GM21723 (cell line): ENCODE measurements at regions not wholly inside any gene's neighbourhood (a gene's known extent, or its start where the extent isn't known, plus 50 kb on each side); places are given as distances from the start of the nearest gene placed in this dataset.

Experiments
- ATAC-seq: cut with Tn5 transposase; IDR thresholded peaks from one replicate; pipeline ENCODE4 v1.9.1; 2021; ENCODE audit warnings: mild to moderate bottlenecking, moderate library complexity; ENCODE audit not compliant: unreplicated experiment

DNA sequence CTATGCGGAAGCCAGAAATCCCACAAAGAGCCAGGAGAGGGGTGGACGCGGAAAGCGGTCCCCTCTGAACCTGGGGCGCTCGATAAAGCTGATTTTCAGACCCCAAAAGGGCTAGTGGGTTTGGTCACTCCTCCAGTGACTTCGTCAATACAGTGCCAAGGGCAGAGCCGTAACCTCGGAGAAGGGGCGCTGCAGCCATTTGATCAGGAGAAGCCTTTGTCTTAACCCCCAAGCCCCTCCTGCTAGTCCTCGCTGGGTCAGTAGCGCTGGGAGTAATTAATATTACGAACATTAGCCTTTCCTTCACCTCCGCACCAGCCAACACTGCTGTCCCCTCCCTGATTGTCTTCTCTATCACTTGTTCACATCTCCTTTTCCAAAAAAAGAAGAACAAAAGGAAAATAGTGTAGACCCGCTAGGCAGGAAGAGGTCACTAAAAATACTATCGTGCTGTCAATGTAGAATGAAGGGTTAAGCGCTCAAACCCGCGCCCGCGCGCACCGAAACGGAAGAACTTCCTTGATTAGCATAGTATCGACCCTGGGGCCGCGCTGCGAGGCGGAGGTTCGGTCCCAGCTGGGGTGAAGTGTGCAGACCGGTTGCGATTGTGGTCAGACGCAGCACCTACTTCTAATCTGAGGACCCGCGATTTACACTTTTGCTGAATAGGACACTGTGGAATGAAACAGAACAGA, 63.2 kb upstream of the MAPRE2 start:
- ATAC-seq: peak; percentile 6

DNA sequence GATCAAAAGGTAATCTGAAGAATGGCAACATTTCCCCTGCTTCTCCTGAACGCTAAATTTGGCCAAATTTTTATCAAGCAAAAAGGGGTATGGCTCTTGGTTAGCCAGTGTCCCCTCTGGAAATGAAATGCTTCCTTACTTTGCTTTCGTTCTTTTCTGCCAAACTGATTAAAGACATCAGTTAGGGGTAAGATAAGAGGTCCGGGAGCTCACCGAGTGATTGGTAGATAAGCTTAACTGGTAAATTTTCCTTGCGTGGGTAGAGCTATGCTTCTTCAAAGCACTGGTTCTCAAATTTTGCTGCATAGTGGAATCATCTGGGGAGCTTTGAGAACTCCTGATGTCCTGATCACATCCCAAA, 62.7 kb upstream of the MAPRE2 start:
- ATAC-seq: no peak

DNA sequence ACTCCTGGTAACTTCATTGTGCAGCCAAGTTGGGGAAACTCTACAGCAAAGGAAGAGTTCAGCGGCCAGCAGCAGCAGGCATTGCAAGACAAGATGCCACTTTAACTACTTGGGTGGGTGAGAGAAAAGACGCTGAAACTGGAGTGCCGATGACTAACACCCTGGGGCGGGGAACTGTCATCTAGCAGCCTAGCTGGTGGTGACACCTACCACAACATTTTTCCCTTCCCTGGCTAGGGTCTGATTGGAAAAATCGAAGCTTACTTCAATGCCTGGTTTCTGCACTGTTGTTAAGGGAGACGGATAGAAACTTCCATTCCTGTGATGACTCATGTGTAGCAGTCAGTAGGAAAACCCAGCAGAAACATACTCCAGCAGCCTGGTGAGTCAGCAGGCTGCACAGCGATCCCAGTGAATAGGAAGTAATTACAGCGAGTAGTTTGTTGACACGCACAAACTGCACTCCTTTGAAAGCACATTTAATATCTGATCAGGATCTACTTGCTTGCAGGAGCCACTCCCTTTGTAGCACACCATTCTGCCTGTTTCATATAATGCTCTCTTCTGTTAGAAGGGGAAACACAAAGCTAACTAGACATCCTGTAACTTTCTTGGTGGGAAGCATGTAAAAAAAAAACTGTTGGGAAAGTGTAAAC, 62.1 kb upstream of the MAPRE2 start:
- peak; percentile 39 for ATAC-seq

DNA sequence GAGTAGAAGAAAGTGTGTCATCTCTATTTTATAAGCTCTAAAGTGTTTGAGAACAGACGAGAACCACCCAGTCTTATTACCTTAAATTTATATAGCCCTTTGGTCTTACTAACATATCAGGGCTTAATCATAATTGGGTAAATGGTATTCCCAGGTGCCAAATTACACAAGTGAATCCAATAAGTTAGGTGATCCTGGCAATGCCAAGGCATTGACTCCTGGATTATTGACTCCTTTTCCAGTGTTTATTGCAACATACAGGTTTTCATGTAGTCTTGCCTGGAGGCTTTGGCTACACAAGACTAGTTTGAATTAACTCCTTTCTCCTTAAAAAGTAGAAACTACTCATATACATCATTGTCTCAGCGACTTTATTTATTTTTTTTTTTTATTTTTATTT, 59.7 kb upstream of the MAPRE2 start:
- ATAC-seq: no peak

DNA sequence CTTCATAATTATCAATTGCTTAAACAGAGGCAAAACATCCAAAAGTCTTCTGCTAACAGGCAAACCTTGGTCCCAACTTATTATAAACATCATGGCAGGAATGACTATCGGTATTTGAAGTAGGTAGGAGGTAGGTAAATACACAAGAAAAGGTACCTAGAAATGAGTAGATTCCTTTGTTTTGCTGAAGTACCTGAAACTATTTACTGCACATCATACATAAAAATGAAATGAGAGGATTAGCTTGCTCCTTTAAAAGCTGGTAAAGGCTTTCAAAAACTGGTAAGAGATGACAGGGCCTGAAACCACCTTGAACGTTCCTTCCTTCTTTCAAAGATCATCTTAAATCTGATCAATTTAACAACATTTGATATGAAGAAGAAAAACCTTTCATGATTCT, 55.2 kb upstream of the MAPRE2 start:
- no peak for ATAC-seq

- ATAC-seq: no peak
Observed at GRCh38 chr18:34990597-34990996, 50.6 kb upstream of the MAPRE2 start.

DNA sequence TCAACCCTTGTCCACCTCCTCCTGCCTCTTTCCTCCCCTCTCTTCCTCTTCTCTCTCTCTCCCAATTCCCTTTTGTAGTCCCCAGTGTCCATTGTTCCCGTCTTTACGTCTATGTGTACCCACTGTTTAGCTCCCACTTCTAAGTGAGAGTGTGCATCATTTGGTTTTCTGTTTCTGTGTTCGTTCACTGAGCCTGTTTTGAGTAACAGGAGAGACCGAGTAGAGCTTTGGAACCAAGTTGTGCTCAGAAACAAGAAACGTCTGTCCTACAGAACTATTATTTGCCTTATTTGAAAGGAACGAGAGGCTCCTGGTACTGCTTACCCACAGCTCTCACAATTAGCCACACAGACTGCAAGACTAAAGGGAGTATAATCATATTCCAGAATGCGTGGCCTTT, 50.1 kb upstream of the MAPRE2 start:
- no peak for ATAC-seq
